ENCODE measurements at regions not wholly inside any gene's neighbourhood (a gene's known extent, or its start where the extent isn't known, plus 50 kb on each side); places are given as distances from the start of the nearest gene placed in this dataset.
A peak's percentile ranks its signal among the peaks of the same experiment; 100 is the strongest.
"Not testable (repeated sequence)": the region's sequence is repeated elsewhere in the genome, so short reads cannot be mapped to it uniquely, and the experiment has no call there.

- DNase-seq (ENCODE audit: low read depth) = no peak
Observed at GRCh38 chr5:145568581-145568980, 266.6 kb downstream of the PRELID2 start.

- DNase-seq (ENCODE audit: low read depth) = no peak
Observed at GRCh38 chr5:145562931-145563330, 272.2 kb downstream of the PRELID2 start.

GRCh38 chr5:145558288-145558687 lies 276.9 kb downstream of the PRELID2 start:
- DNase-seq (ENCODE audit: low read depth) = no peak

- DNase-seq (ENCODE audit: low read depth) = no peak
Observed at GRCh38 chr5:145557345-145557744, 277.8 kb downstream of the PRELID2 start.

- DNase-seq (ENCODE audit: low read depth) = peak; percentile 87
Observed at GRCh38 chr5:145554399-145554798, 280.7 kb downstream of the PRELID2 start.

GRCh38 chr5:145553177-145553576 lies 282.0 kb downstream of the PRELID2 start:
- no peak for DNase-seq (ENCODE audit: low read depth)

- DNase-seq (ENCODE audit: low read depth) = no peak
Observed at GRCh38 chr5:145551714-145552113, 283.4 kb downstream of the PRELID2 start.

GRCh38 chr5:145548097-145548496 lies 287.0 kb downstream of the PRELID2 start:
- DNase-seq (ENCODE audit: low read depth) = no peak

- DNase-seq (ENCODE audit: low read depth) = no peak
Observed at GRCh38 chr5:145544401-145544800, 290.7 kb downstream of the PRELID2 start.

GRCh38 chr5:145543968-145544367 lies 291.2 kb downstream of the PRELID2 start:
- no peak for DNase-seq (ENCODE audit: low read depth)

- no peak for DNase-seq (ENCODE audit: low read depth)
Observed at GRCh38 chr5:145540375-145540774, 294.8 kb downstream of the PRELID2 start.

GRCh38 chr5:145539201-145539600 lies 295.9 kb downstream of the PRELID2 start:
- DNase-seq (ENCODE audit: low read depth) = no peak

- DNase-seq (ENCODE audit: low read depth) = peak; percentile 8
Observed at GRCh38 chr5:145536133-145536532, 299.0 kb downstream of the PRELID2 start.

- peak; percentile 86 for DNase-seq (ENCODE audit: low read depth)
Observed at GRCh38 chr5:145531038-145531734, 304.0 kb downstream of the PRELID2 start.

GRCh38 chr5:145521523-145521922 lies 313.6 kb downstream of the PRELID2 start:
- no peak for DNase-seq (ENCODE audit: low read depth)

- DNase-seq (ENCODE audit: low read depth) = no peak
Observed at GRCh38 chr5:145521066-145521465, 314.1 kb downstream of the PRELID2 start.

GRCh38 chr5:145520335-145520734 lies 314.8 kb downstream of the PRELID2 start:
- DNase-seq (ENCODE audit: low read depth) = no peak

GRCh38 chr5:145517588-145517987 lies 317.6 kb downstream of the PRELID2 start:
- not testable (repeated sequence) for DNase-seq (ENCODE audit: low read depth)

GRCh38 chr5:145511351-145511750 lies 323.8 kb downstream of the PRELID2 start:
- no peak for DNase-seq (ENCODE audit: low read depth)

GRCh38 chr5:145510769-145511168 lies 324.4 kb downstream of the PRELID2 start:
- peak; percentile 24 for DNase-seq (ENCODE audit: low read depth)

GRCh38 chr5:145510324-145510723 lies 324.8 kb downstream of the PRELID2 start:
- peak; percentile 90 for DNase-seq (ENCODE audit: low read depth)

GRCh38 chr5:145509336-145510136 lies 325.6 kb downstream of the PRELID2 start:
- peak; percentile 60 for DNase-seq (ENCODE audit: low read depth)

- no peak for DNase-seq (ENCODE audit: low read depth)
Observed at GRCh38 chr5:145506185-145506850, 328.8 kb downstream of the PRELID2 start.
